ENCODE measurements at regions not wholly inside any gene's neighbourhood (a gene's known extent, or its start where the extent isn't known, plus 50 kb on each side); places are given as distances from the start of the nearest gene placed in this dataset.
"Not testable (repeated sequence)": the region's sequence is repeated elsewhere in the genome, so short reads cannot be mapped to it uniquely, and the experiment has no call there.

- no peak for DNase-seq
Observed at GRCh38 chr7:94177441-94177840, 173.3 kb upstream of the BET1 start.

GRCh38 chr7:94178230-94178629 lies 174.1 kb upstream of the BET1 start:
- no peak for DNase-seq

- DNase-seq = no peak
Observed at GRCh38 chr7:94179466-94179865, 175.3 kb upstream of the BET1 start.

- DNase-seq = no peak
Observed at GRCh38 chr7:94182066-94182465, 177.9 kb upstream of the BET1 start.

- DNase-seq = no peak
Observed at GRCh38 chr7:94182721-94183120, 178.6 kb upstream of the BET1 start.

- no peak for DNase-seq
Observed at GRCh38 chr7:94183289-94183749, 179.2 kb upstream of the BET1 start.

- DNase-seq = no peak
Observed at GRCh38 chr7:94183891-94184290, 179.7 kb upstream of the BET1 start.

GRCh38 chr7:94188350-94188749 lies 184.2 kb upstream of the BET1 start:
- DNase-seq = no peak

- no peak for DNase-seq
Observed at GRCh38 chr7:94190599-94191061, 186.5 kb upstream of the BET1 start.

- DNase-seq = not testable (repeated sequence)
Observed at GRCh38 chr7:94194426-94194825, 190.3 kb upstream of the BET1 start.

- no peak for DNase-seq
Observed at GRCh38 chr7:94195201-94195600, 191.0 kb upstream of the BET1 start.

- no peak for DNase-seq
Observed at GRCh38 chr7:94195813-94196212, 191.7 kb upstream of the BET1 start.

GRCh38 chr7:94205529-94205928 lies 189.2 kb upstream of the COL1A2 start:
- DNase-seq = no peak

- no peak for DNase-seq
Observed at GRCh38 chr7:94206295-94206694, 188.4 kb upstream of the COL1A2 start.

- DNase-seq = no peak
Observed at GRCh38 chr7:94212160-94212559, 182.5 kb upstream of the COL1A2 start.

GRCh38 chr7:94216944-94217461 lies 177.7 kb upstream of the COL1A2 start:
- DNase-seq = no peak

GRCh38 chr7:94217766-94218165 lies 176.9 kb upstream of the COL1A2 start:
- no peak for DNase-seq

GRCh38 chr7:94222516-94222915 lies 172.2 kb upstream of the COL1A2 start:
- DNase-seq = no peak

- DNase-seq = no peak
Observed at GRCh38 chr7:94223375-94224084, 171.2 kb upstream of the COL1A2 start.

- no peak for DNase-seq
Observed at GRCh38 chr7:94228223-94228622, 166.5 kb upstream of the COL1A2 start.

- no peak for DNase-seq
Observed at GRCh38 chr7:94228678-94229077, 166.0 kb upstream of the COL1A2 start.

- DNase-seq = no peak
Observed at GRCh38 chr7:94231305-94231704, 163.4 kb upstream of the COL1A2 start.

- no peak for DNase-seq
Observed at GRCh38 chr7:94236960-94237359, 157.7 kb upstream of the COL1A2 start.

GRCh38 chr7:94237417-94237816 lies 157.3 kb upstream of the COL1A2 start:
- DNase-seq = no peak

Data from CD4-positive, alpha-beta T cell treated with Interleukin-4 for 4 hours (primary cell).